ENCODE measurements at regions not wholly inside any gene's neighbourhood (a gene's known extent, or its start where the extent isn't known, plus 50 kb on each side); places are given as distances from the start of the nearest gene placed in this dataset.

- TF ChIP-seq GATA2 (IDR thresholded peaks at IDR 0.05; ENCODE audit: low read depth, low read length): no peak
- TF ChIP-seq GATA3 (IDR thresholded peaks at IDR 0.05; ENCODE audit: low read depth, low read length): no peak
Measured at GRCh38 chr14:58865514-58866281, 227.9 kb downstream of the DACT1 start.
